Activated T-cell treated with anti-CD3 and anti-CD28 coated beads for 1 hour (primary cell): ENCODE measurements at regions not wholly inside any gene's neighbourhood (a gene's known extent, or its start where the extent isn't known, plus 50 kb on each side); places are given as distances from the start of the nearest gene placed in this dataset.

Experiments
- DNase-seq: peaks from one replicate; pipeline ENCODE4 v3.0.0-alpha.2; 2020; ENCODE audit warnings: low read depth

DNA sequence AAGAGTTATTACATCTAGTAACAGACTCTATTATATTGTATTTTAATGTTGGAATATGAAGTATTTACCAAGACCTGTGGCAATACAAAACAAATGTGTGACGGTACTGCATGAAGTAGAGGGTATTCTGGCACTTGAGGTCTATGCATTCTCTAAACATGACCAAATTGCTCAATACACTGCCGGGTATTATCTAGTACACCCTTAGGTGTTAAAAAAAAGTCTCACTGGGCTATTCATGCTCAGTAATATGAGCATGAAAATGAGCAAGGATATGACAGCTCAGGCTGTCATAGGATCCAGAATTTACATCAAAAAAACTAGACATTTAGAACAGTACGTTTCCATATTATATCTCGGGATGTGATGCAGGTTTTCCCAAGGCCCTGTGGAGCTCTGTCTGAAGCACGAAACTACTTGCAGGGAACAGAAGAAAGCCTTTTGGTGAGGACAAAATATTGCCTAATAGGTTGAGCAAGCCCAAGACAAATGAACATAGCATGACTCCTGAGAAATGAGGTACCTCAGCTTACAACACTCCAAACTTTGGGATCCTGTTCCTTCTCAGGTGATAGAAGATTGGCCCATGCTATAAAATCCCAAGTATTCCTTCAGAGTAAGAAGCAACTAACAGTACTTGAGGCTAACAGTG is 74.1 kb upstream of the MAOA start:
- no peak for DNase-seq

DNA sequence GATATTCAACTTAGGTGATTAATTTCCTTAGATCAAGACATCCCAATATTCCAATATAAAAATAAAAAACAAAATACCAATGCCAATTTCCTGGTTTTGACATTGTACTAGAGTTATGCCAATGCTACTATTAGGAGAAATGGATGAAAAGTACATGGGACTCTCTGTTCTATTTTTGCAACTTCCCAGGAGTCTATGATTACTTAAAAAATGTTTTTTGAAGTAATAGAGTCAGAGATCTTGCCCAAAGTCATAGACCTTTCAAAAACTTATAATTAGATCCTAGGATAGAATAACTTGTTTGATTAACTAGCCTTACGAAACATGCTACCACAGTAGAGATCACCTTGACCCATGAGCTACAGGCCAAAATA is 73.6 kb upstream of the MAOA start:
- no peak for DNase-seq

DNA sequence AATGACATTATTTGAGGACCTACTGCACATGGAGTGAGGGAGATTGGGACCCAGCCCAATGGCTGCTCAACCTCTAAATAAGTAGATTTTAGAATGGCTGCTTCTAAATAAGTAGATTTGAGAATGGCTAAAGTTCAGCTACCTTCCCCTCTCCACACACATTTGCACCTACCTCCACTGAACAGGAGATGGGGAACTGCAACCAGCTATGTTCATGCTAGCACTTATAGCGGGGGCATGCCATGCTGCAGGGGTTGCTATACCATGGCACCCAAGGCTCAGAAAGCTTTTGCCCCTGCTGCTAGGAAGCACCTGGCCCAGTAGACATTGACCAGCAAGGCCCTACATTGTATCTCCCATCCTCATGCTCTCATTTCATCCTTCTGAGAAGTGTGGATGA is 70.2 kb upstream of the MAOA start:
- no peak for DNase-seq

DNA sequence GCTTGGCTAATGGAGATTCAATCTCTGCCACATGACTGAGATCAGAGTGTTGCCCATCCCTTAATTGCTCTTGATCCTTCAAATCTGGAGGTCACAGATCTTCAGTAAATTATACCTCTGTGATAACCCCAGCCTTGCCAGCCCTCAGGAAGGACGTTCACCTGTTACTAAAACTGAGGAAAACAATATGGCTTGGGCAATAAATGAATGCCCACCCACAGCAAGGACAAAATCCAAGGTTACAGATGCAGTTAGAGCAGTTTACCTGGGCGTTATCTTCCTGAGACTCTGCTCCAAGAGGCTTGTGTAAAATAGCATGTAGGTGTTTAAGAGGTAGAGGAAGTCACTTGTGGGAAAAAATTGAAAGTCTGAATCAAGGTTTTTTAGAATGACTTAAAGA is 69.3 kb upstream of the MAOA start:
- no peak for DNase-seq

DNA sequence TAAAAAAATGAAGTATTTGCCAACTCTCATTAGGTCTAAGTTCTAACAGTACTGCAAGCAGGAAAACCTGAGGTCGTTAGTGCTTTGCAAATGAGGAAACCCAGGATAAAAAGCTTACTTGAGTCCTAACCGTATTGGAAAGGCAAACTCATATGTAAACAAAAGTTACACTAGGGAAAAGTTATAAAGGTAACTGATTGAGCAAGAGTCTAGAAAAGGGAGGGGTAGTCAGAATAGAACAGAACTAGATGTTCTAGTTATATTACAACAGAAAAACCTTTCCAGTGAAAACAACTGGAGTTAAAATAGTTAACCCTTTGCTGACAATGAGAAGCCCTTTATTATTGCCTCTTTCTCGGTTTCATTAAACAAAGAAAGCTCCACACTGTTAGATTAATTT is 66.4 kb upstream of the MAOA start:
- no peak for DNase-seq

DNA sequence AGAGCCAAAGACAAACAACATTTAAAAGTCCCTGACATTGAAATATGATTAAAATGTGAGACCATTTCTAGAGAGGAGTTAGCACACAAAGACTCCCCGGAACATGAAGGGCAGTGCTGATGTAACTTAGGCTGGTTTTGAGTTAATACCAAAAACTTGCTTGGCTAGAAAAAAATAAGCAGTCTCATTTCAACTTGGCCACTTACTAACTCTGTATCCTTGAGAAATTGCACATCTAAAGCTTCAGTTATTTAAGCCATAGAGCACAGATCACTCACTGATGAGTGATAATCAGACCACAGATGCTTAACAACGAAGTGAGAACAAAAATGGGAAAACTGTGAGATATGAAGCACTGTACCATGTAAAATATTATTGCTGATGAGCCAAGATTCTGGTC is 65.9 kb upstream of the MAOA start:
- no peak for DNase-seq

DNA sequence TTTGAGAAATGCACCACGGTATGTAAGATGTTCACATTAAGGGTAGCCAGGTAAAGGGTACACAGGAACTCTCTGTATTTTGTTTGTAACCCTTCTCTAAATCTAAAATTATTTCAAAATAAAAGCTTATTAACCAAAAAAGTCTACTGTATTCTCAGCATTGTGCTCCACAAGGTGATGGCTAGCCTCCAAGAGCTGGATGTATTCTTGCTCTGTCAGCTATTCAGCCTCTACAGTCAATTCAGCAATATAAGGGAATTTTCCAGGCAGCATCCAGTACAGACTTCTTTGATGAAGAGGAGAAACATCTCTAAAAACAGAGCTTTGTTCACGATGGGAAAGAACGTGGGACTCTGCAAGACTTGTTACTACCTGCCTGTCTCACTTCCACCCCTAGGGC is 63.5 kb upstream of the MAOA start:
- DNase-seq, result no peak

DNA sequence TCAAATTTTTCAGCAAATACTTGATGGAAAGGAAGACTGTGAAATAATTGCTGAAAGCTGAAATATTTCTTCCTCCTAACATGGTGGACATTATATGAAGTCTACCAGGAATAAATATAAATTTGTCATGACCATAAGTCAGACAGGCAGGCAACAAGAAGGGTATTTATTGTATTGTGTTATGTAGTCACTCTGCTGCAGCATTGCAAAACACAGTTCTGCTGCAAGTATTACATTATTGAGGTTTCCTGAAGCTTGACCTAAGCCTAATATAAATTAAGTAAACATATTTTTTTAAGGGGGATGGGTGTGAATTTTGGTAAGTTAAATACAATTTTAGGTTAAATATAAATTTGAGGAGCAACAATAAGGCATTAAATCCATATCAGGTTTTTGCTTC is 60.2 kb upstream of the MAOA start:
- no peak for DNase-seq

DNA sequence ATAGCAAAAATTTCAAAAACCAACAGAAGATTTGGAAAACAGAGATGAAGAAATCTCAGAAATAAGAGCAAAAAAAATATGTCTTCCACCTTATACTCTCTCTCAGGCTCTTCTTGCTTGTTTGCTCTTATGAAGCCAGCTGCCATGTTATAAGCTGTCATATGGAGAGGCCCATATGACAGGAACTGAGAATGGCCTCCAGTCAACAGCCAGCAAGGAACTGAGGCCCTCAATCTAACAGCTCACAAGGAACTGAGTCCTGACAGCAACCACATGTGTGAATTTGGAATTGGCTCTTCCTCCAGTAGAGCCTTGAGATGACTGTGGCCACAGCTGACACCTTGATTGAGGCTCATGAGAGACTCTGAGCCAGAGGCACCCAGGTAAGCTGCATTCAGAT is 51.3 kb upstream of the MAOA start:
- DNase-seq, result no peak

DNA sequence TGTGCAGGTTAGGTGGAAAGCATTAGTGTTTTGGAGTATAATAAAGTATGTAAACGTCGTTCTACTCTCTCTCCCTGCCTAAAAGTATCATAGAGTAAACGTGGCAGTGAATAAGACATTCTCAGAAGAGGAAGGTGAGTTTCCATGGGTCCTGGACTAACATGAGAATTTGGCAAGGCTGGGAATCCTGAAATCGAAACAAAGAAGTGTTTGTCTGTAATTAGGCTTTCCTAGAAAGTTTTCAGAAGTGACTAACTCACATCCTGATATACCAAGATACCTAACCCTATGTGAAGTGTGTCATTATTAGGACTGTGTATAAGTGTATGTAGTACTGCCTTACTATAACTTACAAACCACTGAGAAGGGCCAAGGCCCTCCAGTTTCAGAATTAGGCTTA is 50.7 kb upstream of the MAOA start:
- DNase-seq, result no peak
